ENCODE measurements at regions not wholly inside any gene's neighbourhood (a gene's known extent, or its start where the extent isn't known, plus 50 kb on each side); places are given as distances from the start of the nearest gene placed in this dataset.

DNA sequence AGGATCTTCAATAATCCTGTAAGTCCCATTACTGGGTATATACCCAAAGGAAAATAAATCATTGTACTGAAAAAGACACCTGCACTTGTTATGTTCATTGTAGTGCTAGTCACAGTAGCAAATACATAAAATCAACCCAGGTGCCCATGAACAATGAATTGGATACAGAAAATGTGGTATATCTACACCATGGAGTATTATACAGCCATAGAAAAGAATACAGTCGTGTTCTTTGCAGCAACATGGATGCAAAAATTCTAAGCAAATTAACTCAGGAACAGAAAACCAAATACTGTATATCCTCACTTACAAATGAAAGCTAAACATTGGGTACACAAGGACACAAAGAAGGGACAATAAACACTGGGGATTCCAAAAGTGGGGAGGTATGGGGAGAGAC lies 100.8 kb upstream of the BMP2K start:
- Mint-ChIP-seq H3K4me1 (no peaks in the 10 kb centered on the region), H3K9me3 (peaks cover 4% of the 10 kb centered on the region), H3K27me3 (ENCODE audit: low read depth, poor library complexity) (peaks cover 9% of the 10 kb centered on the region), H3K36me3 (ENCODE audit: low read depth) (no peaks in the 10 kb centered on the region), H3K27ac (no peak overlapping the region), H3K4me3 (no peak overlapping the region)
- DNase-seq = no peak
- TF ChIP-seq, protein P1, sequence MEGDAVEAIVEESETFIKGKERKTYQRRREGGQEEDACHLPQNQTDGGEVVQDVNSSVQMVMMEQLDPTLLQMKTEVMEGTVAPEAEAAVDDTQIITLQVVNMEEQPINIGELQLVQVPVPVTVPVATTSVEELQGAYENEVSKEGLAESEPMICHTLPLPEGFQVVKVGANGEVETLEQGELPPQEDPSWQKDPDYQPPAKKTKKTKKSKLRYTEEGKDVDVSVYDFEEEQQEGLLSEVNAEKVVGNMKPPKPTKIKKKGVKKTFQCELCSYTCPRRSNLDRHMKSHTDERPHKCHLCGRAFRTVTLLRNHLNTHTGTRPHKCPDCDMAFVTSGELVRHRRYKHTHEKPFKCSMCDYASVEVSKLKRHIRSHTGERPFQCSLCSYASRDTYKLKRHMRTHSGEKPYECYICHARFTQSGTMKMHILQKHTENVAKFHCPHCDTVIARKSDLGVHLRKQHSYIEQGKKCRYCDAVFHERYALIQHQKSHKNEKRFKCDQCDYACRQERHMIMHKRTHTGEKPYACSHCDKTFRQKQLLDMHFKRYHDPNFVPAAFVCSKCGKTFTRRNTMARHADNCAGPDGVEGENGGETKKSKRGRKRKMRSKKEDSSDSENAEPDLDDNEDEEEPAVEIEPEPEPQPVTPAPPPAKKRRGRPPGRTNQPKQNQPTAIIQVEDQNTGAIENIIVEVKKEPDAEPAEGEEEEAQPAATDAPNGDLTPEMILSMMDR (IDR thresholded peaks at IDR 0.05) = no peak

DNA sequence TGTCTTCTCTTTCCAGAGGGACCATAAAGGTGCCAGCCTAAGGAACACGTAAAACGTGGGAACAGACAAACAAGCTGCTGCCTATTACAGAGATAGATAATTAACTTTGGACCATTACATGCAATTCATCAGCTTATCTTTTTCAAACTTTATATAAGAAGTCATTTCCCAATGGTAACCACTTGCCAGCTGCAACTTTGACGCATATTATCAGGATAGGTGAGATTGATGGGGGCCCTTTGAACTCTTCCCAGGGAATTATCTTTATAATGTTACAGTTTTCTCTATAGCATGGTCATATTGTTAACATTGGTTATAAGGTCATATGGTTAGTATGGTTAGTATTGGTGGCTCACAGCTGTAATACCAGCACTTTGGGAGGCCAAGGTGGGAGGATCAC lies 94.1 kb upstream of the BMP2K start:
- TF ChIP-seq, protein P1 (IDR thresholded peaks at IDR 0.05) = no peak
- Mint-ChIP-seq H3K4me3 (no peak overlapping the region), H3K9me3 (no peaks in the 10 kb centered on the region), H3K4me1 (no peaks in the 10 kb centered on the region), H3K27me3 (ENCODE audit: low read depth, poor library complexity) (peaks cover 5% of the 10 kb centered on the region), H3K36me3 (ENCODE audit: low read depth) (no peaks in the 10 kb centered on the region), H3K27ac (no peak overlapping the region)
- no peak for DNase-seq

DNA sequence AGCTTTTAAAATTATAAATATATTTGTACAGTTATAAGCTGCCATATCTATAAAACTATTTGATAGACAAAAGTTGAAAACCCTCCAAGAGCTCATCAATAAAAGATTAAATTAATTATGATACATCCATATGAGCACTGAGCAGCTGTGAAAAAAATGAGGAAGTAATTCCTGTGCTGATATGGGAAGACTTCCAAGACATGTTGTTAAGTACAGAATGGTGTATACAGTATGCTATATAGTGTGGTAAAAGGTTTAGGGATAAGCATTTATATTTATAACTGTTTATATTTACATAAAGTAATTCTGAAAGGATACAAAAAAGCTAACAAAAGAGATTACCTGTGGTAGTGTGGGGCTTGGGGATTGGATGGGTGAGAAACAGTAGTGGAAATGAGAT lies 92.8 kb upstream of the BMP2K start:
- TF ChIP-seq, protein P1 (IDR thresholded peaks at IDR 0.05) = no peak
- no peaks in the 10 kb centered on the region for H3K4me1 Mint-ChIP-seq
- no peaks in the 10 kb centered on the region for H3K36me3 Mint-ChIP-seq (ENCODE audit: low read depth)
- H3K27ac Mint-ChIP-seq = no peak overlapping the region
- DNase-seq = no peak
- no peaks in the 10 kb centered on the region for H3K9me3 Mint-ChIP-seq
- peaks cover 5% of the 10 kb centered on the region for H3K27me3 Mint-ChIP-seq (ENCODE audit: low read depth, poor library complexity)
- no peak overlapping the region for H3K4me3 Mint-ChIP-seq

DNA sequence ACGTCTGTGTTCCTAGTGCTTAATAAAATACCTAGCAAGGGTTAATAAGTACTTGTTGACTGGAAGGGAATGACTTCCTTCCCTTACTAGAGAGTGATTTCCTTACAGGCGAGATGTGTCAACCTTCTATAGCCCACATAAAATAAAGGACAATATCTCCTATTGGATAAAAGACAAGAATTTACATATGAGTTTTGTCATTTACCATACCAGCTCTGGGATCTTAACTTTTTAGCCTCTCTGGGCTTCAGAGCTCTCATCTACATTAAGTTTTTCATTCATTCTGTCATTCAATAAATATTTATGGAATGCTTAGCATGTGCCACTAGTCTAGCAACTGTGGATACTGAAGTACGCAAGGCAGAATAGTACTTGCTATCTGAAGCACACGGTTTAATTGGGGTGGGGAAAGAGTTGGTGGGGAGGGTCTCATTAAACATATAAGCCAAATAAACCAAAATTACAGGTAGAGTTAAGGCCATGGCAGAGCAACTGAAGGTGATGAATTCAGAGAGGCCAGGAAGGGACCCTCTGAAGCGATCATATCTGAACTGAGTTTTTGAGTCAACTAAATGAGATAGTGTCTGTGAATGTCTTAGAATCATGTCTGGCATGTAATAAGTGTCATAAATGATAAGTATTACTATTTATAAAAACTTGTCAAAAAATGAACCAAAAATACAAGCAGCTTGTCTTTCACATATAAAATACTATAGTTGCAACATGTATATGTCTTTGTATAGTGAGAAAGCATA lies 91.6 kb upstream of the BMP2K start:
- no peak overlapping the region for H3K27ac Mint-ChIP-seq
- H3K27me3 Mint-ChIP-seq (ENCODE audit: low read depth, poor library complexity) = peaks cover 2% of the 10 kb centered on the region
- DNase-seq = no peak

DNA sequence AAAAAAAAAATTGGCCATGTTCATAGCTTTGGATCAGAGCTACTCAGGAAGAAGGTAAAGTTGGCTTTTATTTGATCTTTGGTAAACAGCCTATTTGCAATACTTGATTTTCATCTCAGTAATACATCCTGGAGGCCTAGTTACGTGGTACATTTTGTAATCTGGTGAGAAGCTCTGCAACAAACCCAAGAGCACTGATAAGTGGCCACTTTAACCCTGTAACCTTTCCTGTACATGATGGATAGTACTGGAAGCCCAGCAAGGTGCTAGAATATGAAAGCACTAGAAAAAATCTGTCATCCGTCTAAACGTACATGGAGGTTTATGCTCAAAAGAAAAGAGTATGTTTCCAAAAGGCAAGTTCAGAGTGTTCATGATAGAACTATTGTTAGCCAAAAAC lies 88.3 kb upstream of the BMP2K start:
- Mint-ChIP-seq H3K9me3 (no peaks in the 10 kb centered on the region), H3K4me3 (no peak overlapping the region), H3K27ac (no peak overlapping the region), H3K4me1 (peaks cover 2% of the 10 kb centered on the region), H3K27me3 (ENCODE audit: low read depth, poor library complexity) (peaks cover 2% of the 10 kb centered on the region), H3K36me3 (ENCODE audit: low read depth) (no peaks in the 10 kb centered on the region)
- no peak for DNase-seq
- TF ChIP-seq, protein P1 (IDR thresholded peaks at IDR 0.05) = no peak

More for the DNA sequence above, 91.6 kb upstream of the BMP2K start:
- H3K9me3 Mint-ChIP-seq = no peaks in the 10 kb centered on the region
- no peaks in the 10 kb centered on the region for H3K36me3 Mint-ChIP-seq (ENCODE audit: low read depth)
- TF ChIP-seq, protein P1 (IDR thresholded peaks at IDR 0.05) = no peak
- no peak overlapping the region for H3K4me3 Mint-ChIP-seq
- no peaks in the 10 kb centered on the region for H3K4me1 Mint-ChIP-seq

DNA sequence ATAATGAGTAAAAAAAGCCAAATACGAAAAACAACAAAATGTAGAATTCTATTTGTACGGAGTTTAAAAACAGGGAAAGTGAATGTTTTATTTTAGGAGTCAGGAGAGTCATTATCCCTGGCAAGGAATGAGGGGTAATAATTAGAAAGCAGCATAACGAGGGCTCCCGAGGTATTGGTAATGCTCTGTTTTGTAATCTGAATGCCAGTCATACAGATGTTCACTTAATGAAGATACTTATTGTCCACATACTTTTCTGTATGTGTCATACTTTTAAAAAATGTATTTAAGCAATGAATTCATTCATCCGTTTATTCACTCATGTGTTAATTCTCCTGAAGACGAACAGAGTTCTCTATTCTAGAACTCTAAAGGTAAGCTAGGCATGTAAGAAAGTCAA lies 87.8 kb upstream of the BMP2K start:
- H3K27me3 Mint-ChIP-seq (ENCODE audit: low read depth, poor library complexity) = peaks cover 2% of the 10 kb centered on the region
- TF ChIP-seq, protein P1 (IDR thresholded peaks at IDR 0.05) = no peak
- H3K9me3 Mint-ChIP-seq = no peaks in the 10 kb centered on the region
- H3K4me3 Mint-ChIP-seq = no peak overlapping the region
- H3K36me3 Mint-ChIP-seq (ENCODE audit: low read depth) = no peaks in the 10 kb centered on the region
- peaks cover 7% of the 10 kb centered on the region for H3K4me1 Mint-ChIP-seq
- no peak for DNase-seq
- H3K27ac Mint-ChIP-seq = no peak overlapping the region
